ENCODE measurements at regions not wholly inside any gene's neighbourhood (a gene's known extent, or its start where the extent isn't known, plus 50 kb on each side); places are given as distances from the start of the nearest gene placed in this dataset.

- FAIRE-seq (no peak), DNase-seq (ENCODE audit: insufficient read length, low spot score) (peak; percentile 33)
- TF ChIP-seq CTCF (IDR thresholded peaks at IDR 0.05; ENCODE audit: insufficient read depth, missing control alignments), result peak; percentile 96
These were observed 1037.2 kb downstream of the IGSF11 start for GRCh38 chr3:117997201-117998049.

DNA sequence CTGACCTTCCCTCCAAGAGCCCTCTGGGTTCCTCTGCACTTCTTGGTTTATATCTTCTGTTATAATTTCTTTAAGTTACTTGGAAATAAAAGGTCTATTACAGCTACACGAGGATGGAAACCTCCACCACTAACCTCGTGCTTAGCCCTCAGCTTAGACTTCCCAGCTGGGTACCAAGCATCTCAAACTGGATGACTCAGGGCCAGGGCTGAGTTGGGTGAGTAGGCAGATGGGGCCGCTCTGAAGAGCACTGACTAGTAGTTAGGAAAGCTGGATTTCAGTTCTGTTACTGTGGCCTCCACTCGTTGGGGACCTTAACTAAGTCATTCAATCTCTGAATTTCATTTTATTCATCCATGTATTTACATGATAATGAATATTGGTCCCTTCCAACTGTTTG lies 1036.6 kb downstream of the IGSF11 start:
- no peak for TF ChIP-seq CTCF (IDR thresholded peaks at IDR 0.05; ENCODE audit: insufficient read depth, missing control alignments)
- DNase-seq (ENCODE audit: insufficient read length, low spot score), result no peak
- FAIRE-seq, result no peak

- no peak for FAIRE-seq
- no peak for DNase-seq (ENCODE audit: insufficient read length, low spot score)
- TF ChIP-seq CTCF (IDR thresholded peaks at IDR 0.05; ENCODE audit: insufficient read depth, missing control alignments), result no peak
These were observed 1034.4 kb downstream of the IGSF11 start for GRCh38 chr3:118000219-118000618.

DNA sequence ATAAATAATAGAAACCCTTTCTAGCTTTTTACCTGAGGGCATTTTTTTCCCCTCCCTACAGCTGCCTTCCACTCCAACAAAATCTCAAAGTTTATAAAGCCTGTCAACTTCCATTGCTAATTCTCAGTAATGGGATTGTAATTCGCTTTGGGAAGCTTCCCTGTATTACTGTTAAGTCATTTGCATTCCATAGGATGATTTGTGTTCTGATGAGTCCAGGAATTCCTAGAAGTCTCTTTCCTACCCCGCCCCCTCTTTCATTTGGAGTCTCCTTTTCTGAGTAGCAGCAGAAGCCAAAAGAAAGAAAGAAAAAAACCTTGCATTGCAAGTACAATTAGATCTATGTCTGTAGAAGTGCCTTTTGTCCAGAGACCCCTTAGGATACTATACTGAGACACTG lies 1033.3 kb downstream of the IGSF11 start:
- no peak for FAIRE-seq
- no peak for TF ChIP-seq CTCF (IDR thresholded peaks at IDR 0.05; ENCODE audit: insufficient read depth, missing control alignments)

DNA sequence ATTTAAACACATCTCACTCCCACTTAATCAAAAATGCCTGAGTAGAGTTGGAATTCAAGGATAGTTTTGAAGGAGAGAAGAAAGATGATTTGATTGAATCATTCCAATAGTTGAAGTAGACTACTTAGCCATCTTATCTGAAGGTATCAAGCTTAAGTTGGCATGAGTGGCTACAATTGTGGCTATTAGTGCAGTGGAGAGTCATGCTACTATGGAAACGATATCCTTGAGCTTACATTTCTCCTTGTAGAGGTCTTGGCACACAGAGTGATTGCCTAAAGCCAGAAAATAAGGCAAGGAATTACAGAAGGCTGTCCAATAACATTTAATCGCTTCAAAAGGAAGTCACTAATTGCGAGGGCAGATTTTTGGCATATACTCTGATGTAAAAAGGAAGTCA lies 1022.7 kb downstream of the IGSF11 start:
- DNase-seq (ENCODE audit: insufficient read length, low spot score), result no peak
- FAIRE-seq, result peak; percentile 51
- no peak for TF ChIP-seq CTCF (IDR thresholded peaks at IDR 0.05; ENCODE audit: insufficient read depth, missing control alignments)

More for the DNA sequence above, 1033.3 kb downstream of the IGSF11 start:
- no peak for DNase-seq (ENCODE audit: insufficient read length, low spot score)

DNA sequence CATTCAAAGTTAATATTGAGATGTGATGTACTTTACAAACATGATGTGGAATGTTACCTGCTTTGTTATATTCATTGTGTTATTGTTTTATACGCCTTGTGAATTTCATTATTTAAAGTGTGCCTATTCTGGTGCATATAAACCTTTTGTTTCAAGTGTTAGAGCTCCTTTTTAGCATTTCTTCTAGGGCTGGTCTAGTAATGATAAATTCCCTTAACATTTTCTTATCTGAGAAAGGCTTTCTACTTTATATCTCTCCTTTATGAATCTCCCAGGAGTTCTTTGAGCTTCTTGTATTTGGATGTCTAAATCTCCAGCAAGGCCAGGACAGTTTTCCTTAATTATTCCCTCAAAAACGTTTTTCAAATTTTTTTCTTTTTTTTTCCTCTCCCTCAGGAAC lies 1005.6 kb downstream of the IGSF11 start:
- no peak for TF ChIP-seq CTCF (IDR thresholded peaks at IDR 0.05; ENCODE audit: insufficient read depth, missing control alignments)
- DNase-seq (ENCODE audit: insufficient read length, low spot score) (no peak), FAIRE-seq (no peak)

DNA sequence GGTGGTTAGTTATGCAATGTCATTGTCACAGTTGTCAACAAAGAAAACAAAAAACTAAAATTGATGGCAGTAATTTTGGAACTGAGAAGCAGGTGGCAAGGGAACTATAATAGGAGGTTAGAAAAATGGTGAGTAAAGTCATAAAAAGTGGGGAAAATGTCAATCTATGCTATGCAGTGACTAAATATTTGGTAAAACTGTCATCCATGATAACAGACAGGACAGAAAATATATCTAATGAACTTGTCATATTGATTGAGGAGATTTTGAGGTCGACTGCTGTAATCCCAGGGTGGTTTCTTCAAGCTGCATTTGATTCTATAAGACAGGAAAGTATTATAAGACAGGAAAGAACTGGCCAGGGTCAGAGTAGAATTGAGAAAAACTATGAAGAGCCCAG lies 998.4 kb downstream of the IGSF11 start:
- no peak for FAIRE-seq
- no peak for TF ChIP-seq CTCF (IDR thresholded peaks at IDR 0.05; ENCODE audit: insufficient read depth, missing control alignments)
- DNase-seq (ENCODE audit: insufficient read length, low spot score), result no peak
